Gastroesophageal sphincter (tissue), 3 donors: ENCODE measurements at regions not wholly inside any gene's neighbourhood (a gene's known extent, or its start where the extent isn't known, plus 50 kb on each side); places are given as distances from the start of the nearest gene placed in this dataset.

Experiments used
- CTCF ChIP-seq, 4 experiments: fragments of 200-600 bp in 2 of 4; fragments of 450-650 bp in 2 of 4; sonication (generic) in 1 of 4; IDR thresholded peaks; one replicate each; pipeline ENCODE4 v1.5.1; 2017 to 2019; ENCODE audit warnings: antibody characterized with exemption in 4 of 4, mild to moderate bottlenecking in 2 of 4, moderate library complexity in 2 of 4
- EP300 ChIP-seq: sonication (generic); formaldehyde crosslinking; IDR thresholded peaks from one replicate; pipeline ENCODE4 v1.6.1; 2017; ENCODE audit warnings: antibody characterized with exemption, mild to moderate bottlenecking
- POLR2AphosphoS5 ChIP-seq: sonication (generic); formaldehyde crosslinking; IDR thresholded peaks from one replicate; pipeline ENCODE4 v1.6.1; 2017; ENCODE audit warnings: antibody characterized with exemption

- TF ChIP-seq EP300 (no peak), CTCF (IDR thresholded peaks at IDR 0.05) (no peak), POLR2AphosphoS5 (no peak)
Observed at GRCh38 chr10:14389981-14390590, 59.4 kb upstream of the FRMD4A start.
